ENCODE measurements at regions not wholly inside any gene's neighbourhood (a gene's known extent, or its start where the extent isn't known, plus 50 kb on each side); places are given as distances from the start of the nearest gene placed in this dataset.

DNA sequence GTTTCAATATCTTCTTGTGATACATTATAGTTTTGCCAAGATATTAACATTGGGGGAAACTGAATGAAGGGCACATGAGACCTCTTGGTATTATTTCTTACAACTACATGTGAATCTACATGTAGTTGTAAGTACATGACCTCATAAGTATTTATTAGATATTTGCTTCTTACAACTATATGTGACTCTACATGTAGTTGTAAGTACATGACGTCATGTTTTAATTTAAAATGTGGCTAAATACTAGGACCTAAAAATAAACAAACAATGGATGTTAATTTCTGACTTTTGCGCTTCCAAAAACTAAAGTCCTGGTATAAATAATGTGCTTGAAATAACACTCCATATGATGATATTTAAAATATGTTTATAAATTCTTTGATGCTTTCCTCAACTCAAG is 190.2 kb downstream of the CBLL2 start:
- H3K4me2 ChIP-seq (ENCODE audit: low read depth, low read length) = no peak overlapping the region
- no peak overlapping the region for H3K4me3 ChIP-seq (ENCODE audit: low read length)
- H3K9me2 ChIP-seq (replicated peaks; ENCODE audit: insufficient read depth, low read length) = no peaks in the 10 kb centered on the region
- no peaks in the 10 kb centered on the region for H3K4me1 ChIP-seq (ENCODE audit: low read length)
- H3K27ac ChIP-seq (ENCODE audit: low read length) = no peak overlapping the region
- no peaks in the 10 kb centered on the region for H3K27me3 ChIP-seq (replicated peaks; ENCODE audit: insufficient read depth, low read length)
- H3K79me2 ChIP-seq (ENCODE audit: low read length) = no peaks in the 10 kb centered on the region
- H3K9ac ChIP-seq (ENCODE audit: low read length) = no peak overlapping the region
- no peaks in the 10 kb centered on the region for H3K9me3 ChIP-seq (replicated peaks; ENCODE audit: insufficient read depth, low read length)
- no peak for DNase-seq
- no peak for TF ChIP-seq EZH2phosphoT487 (IDR thresholded peaks at IDR 0.05; ENCODE audit: low read length)
- TF ChIP-seq EZH2 (optimal IDR thresholded peaks at IDR 0.05; ENCODE audit: low read depth, low read length) = no peak
- TF ChIP-seq, protein P1, sequence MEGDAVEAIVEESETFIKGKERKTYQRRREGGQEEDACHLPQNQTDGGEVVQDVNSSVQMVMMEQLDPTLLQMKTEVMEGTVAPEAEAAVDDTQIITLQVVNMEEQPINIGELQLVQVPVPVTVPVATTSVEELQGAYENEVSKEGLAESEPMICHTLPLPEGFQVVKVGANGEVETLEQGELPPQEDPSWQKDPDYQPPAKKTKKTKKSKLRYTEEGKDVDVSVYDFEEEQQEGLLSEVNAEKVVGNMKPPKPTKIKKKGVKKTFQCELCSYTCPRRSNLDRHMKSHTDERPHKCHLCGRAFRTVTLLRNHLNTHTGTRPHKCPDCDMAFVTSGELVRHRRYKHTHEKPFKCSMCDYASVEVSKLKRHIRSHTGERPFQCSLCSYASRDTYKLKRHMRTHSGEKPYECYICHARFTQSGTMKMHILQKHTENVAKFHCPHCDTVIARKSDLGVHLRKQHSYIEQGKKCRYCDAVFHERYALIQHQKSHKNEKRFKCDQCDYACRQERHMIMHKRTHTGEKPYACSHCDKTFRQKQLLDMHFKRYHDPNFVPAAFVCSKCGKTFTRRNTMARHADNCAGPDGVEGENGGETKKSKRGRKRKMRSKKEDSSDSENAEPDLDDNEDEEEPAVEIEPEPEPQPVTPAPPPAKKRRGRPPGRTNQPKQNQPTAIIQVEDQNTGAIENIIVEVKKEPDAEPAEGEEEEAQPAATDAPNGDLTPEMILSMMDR (IDR thresholded peaks at IDR 0.05; ENCODE audit: low read length) = no peak
- no peaks in the 10 kb centered on the region for H3K36me3 ChIP-seq (replicated peaks; ENCODE audit: insufficient read depth, low read length)
- H3F3A ChIP-seq (ENCODE audit: insufficient read depth, low read length) = no peaks in the 10 kb centered on the region
- no peak overlapping the region for H2AFZ ChIP-seq (ENCODE audit: low read length)
- no peaks in the 10 kb centered on the region for H4K20me1 ChIP-seq (ENCODE audit: insufficient read depth, low read length)

DNA sequence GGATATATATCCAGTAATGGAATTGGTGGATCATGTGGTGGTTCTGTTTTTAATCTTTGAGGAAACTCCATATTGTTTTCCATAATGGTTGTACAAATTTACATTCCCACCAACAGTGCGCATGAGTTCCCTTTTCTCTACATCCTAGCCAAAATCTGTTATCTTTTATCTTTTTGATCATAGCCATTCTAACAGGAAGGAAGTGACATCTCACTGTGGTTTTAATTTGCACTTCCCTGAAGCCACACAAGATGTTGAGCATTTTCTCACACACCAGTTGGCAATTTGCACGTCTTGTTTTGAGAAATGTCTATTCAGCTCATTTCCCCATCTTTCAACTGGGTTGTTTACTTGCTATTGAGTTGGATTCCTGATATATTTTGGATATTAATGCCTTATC is 194.9 kb downstream of the CBLL2 start:
- no peaks in the 10 kb centered on the region for H3K4me1 ChIP-seq (ENCODE audit: low read length)
- TF ChIP-seq EZH2phosphoT487 (IDR thresholded peaks at IDR 0.05; ENCODE audit: low read length) (no peak), EZH2 (optimal IDR thresholded peaks at IDR 0.05; ENCODE audit: low read depth, low read length) (no peak)
- TF ChIP-seq, protein P1 (IDR thresholded peaks at IDR 0.05; ENCODE audit: low read length) = no peak

DNA sequence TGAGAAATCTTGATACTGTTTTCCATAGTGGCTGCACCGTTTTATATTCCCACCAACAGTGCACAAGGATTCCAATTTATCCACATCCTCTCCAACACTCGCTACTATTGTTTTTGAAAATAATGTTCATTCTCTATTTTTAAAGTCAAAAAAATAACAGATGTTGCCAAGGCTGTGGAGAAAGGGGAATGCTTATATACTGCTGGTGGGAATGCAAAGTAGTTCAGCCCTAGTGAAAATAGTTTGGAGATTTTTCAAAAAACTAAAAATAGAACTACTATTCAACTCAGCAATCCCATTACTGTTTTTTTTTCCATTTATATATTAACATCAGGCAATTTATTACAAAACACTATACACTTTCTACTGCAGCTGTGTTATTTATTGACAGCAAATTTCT is 208.7 kb downstream of the CBLL2 start:
- Histone ChIP-seq H3K79me2 (ENCODE audit: low read length) (no peaks in the 10 kb centered on the region), H3K9ac (ENCODE audit: low read length) (no peak overlapping the region), H3K36me3 (replicated peaks; ENCODE audit: insufficient read depth, low read length) (no peaks in the 10 kb centered on the region), H3K9me3 (replicated peaks; ENCODE audit: insufficient read depth, low read length) (no peaks in the 10 kb centered on the region), H3K27ac (ENCODE audit: low read length) (no peak overlapping the region), H4K20me1 (ENCODE audit: insufficient read depth, low read length) (no peaks in the 10 kb centered on the region), H3K9me2 (replicated peaks; ENCODE audit: insufficient read depth, low read length) (no peaks in the 10 kb centered on the region), H3K4me1 (ENCODE audit: low read length) (no peaks in the 10 kb centered on the region), H3K4me3 (ENCODE audit: low read length) (no peak overlapping the region), H2AFZ (ENCODE audit: low read length) (no peak overlapping the region), H3K27me3 (replicated peaks; ENCODE audit: insufficient read depth, low read length) (no peaks in the 10 kb centered on the region), H3K4me2 (ENCODE audit: low read depth, low read length) (no peak overlapping the region), H3F3A (ENCODE audit: insufficient read depth, low read length) (no peaks in the 10 kb centered on the region)
- DNase-seq = no peak
- TF ChIP-seq EZH2phosphoT487 (IDR thresholded peaks at IDR 0.05; ENCODE audit: low read length) (no peak), EZH2 (optimal IDR thresholded peaks at IDR 0.05; ENCODE audit: low read depth, low read length) (no peak)
- TF ChIP-seq, protein P1 (IDR thresholded peaks at IDR 0.05; ENCODE audit: low read length) = no peak

More for the DNA sequence above, 194.9 kb downstream of the CBLL2 start:
- Histone ChIP-seq H3K27ac (ENCODE audit: low read length) (no peak overlapping the region), H3F3A (ENCODE audit: insufficient read depth, low read length) (no peaks in the 10 kb centered on the region), H2AFZ (ENCODE audit: low read length) (no peak overlapping the region), H3K27me3 (replicated peaks; ENCODE audit: insufficient read depth, low read length) (no peaks in the 10 kb centered on the region), H3K36me3 (replicated peaks; ENCODE audit: insufficient read depth, low read length) (no peaks in the 10 kb centered on the region), H3K79me2 (ENCODE audit: low read length) (no peaks in the 10 kb centered on the region), H3K4me3 (ENCODE audit: low read length) (no peak overlapping the region), H4K20me1 (ENCODE audit: insufficient read depth, low read length) (no peaks in the 10 kb centered on the region), H3K9ac (ENCODE audit: low read length) (no peak overlapping the region), H3K9me2 (replicated peaks; ENCODE audit: insufficient read depth, low read length) (no peaks in the 10 kb centered on the region), H3K9me3 (replicated peaks; ENCODE audit: insufficient read depth, low read length) (no peaks in the 10 kb centered on the region), H3K4me2 (ENCODE audit: low read depth, low read length) (no peak overlapping the region)
- DNase-seq = no peak

All from MM.1S (cell line).